ELF-1 (cell line): ENCODE measurements at regions not wholly inside any gene's neighbourhood (a gene's known extent, or its start where the extent isn't known, plus 50 kb on each side); places are given as distances from the start of the nearest gene placed in this dataset.
A peak's percentile ranks its signal among the peaks of the same experiment; 100 is the strongest.
"Not testable (repeated sequence)": the region's sequence is repeated elsewhere in the genome, so short reads cannot be mapped to it uniquely, and the experiment has no call there.

Experiments used
- DNase-seq: peaks from one replicate; pipeline ENCODE4 v3.0.0-alpha.2; 2016; ENCODE audit warnings: low read depth, low spot score

GRCh38 chr1:55310505-55310971 lies 95.4 kb upstream of the USP24 start:
- no peak for DNase-seq

DNA sequence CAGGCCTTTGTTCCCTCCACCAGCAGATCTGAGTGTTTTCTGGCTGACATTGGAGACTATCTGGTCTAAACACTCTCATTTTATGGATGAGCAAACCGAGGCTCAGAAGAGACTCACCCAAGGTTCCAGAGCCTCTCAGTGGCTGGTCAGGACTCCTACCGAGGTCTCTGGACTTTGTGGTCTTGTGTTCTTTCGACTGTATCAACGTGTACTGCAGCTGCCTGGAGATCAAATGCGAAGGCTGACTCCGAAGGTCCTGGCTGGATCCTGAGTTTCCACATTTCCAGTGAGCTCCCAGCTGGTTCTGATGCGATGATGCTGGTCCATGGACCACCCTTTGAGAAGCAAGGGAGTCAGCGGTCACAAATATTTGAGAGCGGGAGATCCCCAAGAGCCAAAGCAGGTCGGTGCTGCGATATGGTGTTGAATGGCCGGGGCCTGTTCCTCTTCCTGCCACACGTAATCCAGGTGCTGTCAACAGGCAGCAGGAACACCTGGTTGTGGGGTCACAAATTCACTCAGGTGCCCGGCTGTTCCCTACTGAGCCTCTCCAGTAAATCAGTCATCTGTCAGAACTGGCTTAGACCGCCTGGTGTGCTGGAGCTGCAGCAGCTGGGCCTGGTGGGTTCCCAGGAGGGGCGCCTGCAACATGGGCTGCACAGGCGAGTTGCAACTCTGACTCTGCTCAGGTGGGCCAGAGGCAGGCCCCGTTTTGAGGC lies 94.8 kb upstream of the USP24 start:
- DNase-seq = no peak

DNA sequence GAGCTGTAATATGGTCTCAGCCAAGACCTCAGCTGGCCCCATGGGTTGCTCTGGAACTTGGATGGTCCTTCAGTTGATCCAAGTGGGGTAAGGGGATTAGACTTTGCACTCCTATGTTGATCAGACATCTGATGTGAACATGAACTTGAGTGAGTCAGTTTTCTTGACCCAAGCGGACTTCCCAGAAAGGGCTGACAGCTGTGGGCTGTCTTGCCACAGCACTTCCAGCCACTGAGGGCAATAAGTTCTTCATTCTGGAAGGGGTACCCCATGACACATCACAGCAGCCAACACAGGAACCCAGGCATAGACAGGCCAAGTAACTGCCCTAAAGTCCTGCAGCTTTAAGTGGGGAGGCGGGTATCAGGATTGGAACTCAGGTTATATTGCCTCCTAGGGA lies 93.9 kb upstream of the USP24 start:
- no peak for DNase-seq

DNA sequence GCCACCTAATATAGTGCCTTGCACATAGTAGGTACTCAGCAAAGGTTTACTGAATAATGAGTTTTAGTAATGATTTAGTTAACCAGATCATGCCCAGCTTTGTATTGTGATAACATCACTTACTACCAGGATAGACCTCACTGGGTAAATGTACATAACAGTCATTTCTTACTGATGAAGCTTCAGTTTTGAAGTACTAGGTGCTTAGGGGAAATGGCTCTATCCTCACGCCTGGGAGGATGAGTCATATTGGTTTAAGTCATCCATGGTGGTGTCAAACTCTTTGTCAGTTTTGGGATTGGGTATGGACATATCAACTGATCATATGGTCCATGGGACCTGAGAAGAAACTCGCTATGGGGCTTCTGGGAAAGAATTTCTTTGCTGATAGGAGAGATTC lies 90.6 kb upstream of the USP24 start:
- DNase-seq = no peak

DNA sequence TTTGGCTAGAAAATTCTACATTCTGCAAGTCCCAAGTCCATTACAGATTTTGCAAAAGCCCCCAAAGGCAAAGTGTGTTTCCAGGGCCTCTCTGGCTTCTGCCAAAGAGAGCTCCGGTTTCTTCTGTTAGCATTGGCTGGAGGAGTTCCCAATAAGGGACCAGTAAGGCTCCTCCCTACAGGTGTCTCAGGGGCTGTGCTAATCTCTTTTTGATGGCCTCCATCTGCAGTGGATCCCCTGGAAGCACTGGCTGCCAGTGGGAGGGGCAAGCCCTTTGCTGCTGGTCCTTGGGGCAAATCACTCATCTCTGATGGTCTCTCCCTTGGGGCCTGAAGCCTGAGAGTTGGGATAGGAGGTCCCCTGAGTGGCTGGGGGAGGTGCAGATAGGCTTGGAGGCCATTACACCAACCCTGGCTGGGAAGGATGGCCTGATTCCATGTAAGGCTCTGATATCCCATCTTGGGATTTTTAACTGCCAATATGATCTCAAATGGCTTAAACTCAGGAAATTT lies 89.1 kb upstream of the USP24 start:
- peak; percentile 65 for DNase-seq

DNA sequence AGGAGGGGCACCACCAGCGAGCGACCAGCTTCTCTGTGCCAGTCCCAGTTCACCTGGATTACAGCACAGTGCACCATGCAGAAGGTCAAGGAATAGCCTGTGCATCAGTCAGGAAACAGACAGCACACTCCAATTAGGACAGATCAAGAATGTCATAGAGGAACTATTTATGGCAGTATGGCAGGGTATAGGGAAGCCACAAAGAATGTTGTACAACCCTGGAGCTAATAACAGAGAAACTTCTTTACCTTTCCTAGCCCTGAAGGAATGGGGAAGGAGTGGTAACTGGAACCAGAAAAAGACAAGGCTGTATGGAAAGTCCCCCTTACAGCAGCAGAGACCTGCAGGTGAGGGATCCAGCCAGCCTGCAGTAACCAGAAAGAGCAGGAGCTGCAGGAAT lies 87.8 kb upstream of the USP24 start:
- no peak for DNase-seq

- DNase-seq = no peak
Measured at GRCh38 chr1:55301912-55302311, 86.7 kb upstream of the USP24 start.

DNA sequence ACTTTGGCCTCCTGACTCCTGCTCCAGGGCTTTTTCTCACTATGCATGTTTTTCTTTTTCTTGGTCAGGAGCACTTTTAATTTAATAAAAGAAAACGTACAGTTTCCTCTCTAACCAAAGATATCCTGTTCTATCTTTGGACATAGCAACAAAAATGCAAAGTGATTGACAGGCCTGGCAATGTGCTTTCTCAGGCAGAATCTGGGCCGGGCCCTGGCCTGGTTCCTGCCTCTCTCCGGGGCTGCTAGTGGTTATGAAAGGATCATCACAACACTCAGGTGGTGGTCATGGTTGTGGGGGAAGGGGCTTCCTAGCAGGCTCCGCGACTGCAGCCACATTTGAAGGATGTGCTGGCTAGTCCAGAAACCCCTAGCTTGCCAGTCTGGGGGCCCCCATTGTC lies 85.8 kb upstream of the USP24 start:
- DNase-seq = no peak

DNA sequence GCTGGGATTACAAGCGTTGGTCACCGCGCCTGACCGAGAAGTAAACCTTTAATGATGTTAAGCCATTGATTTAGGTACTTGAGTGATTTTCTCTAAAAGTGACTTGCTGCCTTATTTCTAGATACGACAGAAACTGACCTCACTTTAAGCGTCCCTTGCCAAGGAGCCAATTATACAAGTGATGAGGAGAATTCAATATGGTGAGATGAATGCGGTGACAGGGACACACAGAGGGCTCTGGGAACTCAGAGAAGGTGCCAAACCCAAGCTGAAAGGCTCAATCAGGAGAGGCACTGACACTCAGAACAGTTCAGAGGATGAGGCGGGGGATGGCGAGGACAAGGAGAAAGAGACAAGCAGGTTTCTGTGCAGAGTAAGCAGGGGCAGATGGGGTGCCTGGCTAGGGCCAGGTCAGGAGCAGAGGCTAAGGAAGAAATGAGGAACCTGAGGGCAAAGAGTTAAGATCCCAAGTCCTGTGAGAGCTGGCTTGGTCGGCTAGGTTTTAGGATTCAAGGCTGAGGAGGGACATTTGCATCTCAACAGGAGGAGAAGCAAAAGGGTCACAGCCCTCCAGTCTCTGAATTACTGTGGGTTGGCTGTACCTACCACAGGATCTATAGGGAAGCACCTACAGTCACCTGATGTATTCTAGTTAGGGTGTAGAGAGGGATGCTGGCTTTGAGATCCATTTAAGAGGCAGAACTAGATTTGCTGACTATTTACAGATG lies 83.2 kb upstream of the USP24 start:
- no peak for DNase-seq

DNA sequence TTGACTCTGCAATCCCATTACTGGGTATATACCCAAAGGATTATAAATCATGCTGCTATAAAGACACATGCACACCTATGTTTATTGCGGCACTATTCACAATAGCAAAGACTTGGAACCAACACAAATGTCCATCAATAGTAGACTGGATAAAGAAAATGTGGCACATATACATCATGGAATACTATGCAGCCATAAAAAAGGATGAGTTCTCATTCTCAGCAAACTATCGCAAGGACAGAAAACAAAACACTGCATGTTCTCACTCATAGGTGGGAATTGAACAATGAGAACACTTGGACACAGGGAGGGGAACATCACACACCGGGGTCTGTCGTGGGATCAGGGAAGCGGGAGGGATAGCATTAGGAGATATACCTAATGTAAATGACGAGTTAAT lies 81.1 kb upstream of the USP24 start:
- not testable (repeated sequence) for DNase-seq

- no peak for DNase-seq
Measured at GRCh38 chr1:55289614-55290013, 74.5 kb upstream of the USP24 start.

GRCh38 chr1:55289042-55289441 lies 73.9 kb upstream of the USP24 start:
- DNase-seq = no peak

DNA sequence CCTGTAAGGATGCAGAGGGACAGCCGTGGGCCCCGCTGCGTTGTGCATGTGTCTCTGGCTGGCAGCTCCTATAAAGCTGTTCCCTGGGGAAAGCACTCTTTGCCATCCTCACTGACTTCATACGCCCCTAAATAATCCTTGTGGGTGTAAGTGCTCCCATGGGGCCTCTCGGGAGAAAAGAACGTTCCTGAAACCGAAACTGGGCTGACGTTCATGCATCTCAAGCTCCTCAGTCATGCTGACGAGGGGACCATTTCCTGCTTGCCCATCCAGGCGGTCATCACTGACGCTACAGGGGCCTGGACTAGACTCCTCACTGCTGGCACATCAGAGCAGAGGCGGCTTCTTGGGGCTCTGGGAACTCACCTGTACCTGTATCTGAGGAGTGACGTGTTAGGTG lies 73.1 kb upstream of the USP24 start:
- DNase-seq = no peak

DNA sequence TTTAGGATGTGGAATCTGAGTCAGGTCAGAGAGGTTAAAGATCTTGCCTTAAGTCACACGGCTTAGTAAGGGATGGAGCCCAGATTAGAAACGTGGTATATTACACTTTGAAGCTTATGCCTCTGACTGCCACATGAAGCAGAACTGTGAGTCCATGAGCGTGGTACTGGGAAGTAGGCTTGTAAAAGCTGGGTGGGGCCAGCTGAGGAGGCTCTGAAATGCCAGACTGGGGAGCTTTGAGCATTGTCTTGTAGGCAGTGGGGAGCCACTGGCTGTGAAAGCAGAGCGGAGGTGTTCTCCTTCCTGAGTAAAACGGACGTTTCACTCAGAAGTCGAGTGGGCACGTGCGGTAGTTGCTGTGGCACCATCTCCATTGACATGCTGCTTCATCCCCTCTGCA lies 72.6 kb upstream of the USP24 start:
- DNase-seq = no peak

DNA sequence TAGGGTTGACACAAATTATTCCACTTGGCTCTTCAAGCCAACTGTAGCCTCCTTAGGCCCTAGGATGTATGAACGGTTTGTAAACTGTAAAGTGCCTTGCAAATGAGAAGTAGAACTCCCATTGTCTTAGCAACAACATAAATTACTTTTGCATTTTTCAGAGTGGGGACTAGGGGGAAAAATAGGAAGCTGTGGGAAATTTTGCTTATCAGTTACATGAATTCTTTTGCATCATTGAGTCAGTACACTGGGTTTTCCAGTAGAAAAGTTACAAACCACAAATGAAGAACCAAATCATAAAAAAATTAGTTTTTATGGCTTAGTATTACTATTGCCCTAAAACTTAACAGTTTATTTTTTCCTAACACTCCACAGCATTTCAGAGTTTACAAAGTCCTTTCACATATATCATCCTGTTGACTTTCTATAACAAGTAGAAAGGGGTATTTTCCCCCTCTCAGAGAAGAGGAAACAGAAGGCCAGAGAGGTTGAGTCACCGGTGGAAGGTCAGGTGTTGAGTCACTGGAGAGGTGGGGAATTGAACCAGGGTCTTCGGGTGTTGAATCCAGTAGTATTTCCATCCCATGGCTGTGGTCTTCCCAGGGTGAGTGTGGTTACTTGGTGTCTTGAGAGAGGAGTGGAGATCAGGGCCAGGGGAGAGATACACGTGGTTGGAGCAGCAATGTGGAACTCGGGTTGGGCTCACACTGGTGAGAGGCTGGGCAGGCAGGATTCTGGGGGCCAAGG lies 71.9 kb upstream of the USP24 start:
- no peak for DNase-seq

GRCh38 chr1:55285834-55286233 lies 70.7 kb upstream of the USP24 start:
- no peak for DNase-seq

- DNase-seq = no peak
Measured at GRCh38 chr1:55284856-55285255, 69.7 kb upstream of the USP24 start.

DNA sequence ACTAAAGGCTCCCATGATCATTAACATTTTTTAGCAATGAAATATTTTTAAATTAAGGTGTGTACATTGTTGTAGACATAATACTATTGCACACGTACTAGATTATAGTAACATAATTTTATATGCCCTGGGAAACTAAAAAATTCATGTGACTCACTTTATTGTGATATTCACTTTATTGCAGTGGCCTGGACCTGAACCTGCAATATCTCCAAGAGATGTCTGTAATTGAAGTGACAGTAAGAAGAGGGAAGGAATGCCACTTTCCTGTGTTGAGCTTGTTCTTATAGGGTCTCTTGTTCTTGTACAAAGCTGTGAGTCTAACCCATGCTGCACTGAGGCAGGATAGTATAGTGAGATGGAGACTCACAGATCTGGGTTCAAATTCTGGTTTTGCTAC lies 66.9 kb upstream of the USP24 start:
- DNase-seq = no peak

GRCh38 chr1:55280731-55281130 lies 65.6 kb upstream of the USP24 start:
- no peak for DNase-seq

GRCh38 chr1:55279627-55280026 lies 64.5 kb upstream of the USP24 start:
- DNase-seq = no peak

DNA sequence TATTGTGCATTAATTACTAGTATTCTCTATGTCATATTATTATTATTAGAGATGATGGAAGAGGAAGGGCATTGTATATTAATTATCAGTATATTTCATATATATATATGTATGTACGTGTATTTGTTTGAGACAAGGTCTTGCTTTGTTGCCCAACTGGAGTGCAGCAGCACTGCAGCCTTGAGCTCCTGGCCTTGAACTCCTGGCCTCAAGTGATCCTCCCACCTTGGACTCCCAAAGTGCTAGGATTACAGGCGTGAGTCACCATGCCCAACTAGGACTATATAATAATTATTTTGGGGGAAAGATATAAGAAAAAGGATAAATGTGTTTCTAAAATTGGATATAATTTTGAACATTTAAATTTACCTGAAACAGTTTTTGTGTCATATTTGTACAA lies 63.2 kb upstream of the USP24 start:
- no peak for DNase-seq

GRCh38 chr1:55277377-55278130 lies 62.4 kb upstream of the USP24 start:
- DNase-seq = peak; percentile 87
